ENCODE measurements at regions not wholly inside any gene's neighbourhood (a gene's known extent, or its start where the extent isn't known, plus 50 kb on each side); places are given as distances from the start of the nearest gene placed in this dataset.
A peak's percentile ranks its signal among the peaks of the same experiment; 100 is the strongest.
"Not testable (repeated sequence)": the region's sequence is repeated elsewhere in the genome, so short reads cannot be mapped to it uniquely, and the experiment has no call there.

DNA sequence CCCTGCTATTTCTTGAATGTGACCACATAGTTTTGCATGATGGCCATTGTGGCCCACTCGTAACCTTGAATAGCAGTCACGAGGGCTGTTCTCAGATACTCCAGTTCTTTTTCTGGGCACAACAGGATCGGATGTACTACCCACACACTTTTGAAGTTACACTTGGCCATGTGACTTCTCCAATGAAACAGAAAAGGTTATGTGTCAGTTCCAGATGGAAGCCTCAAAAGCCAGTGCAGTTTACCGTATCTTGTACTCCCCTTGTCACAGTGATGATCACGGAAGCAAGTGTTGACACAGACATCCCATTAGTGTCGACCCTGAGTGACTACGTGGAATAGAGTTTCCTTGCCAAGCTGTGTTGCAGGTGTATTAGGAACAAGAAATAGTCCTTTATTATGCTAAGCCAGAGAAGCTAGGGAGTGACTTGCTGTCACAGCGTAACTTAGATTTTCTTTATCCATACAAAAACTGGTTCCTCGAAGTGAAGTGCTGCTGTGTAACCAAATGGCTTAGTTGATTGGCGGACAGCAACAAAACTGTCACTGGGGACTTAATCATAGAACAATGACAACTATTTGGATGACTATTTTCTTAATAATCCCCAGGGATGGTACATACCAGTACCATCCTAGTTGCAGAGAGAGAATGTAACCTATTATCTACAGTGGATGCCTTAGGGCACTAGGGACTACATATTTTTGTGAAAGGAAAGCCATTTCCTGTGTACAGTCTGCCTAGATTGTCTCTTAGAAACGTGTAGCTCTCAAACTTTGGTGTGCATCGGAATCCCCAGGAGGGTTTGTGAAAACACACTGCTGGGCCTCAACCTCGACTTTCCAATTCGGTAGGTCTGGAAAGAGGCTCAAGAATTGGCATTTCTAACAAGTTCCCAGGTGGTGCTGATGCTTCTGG, 90.1 kb upstream of the DMRT1 start:
- no peak for DNase-seq (ENCODE audit: extremely low spot score, unreplicated experiment)
- H3K4me3 Mint-ChIP-seq (ENCODE audit: unreplicated experiment): peak overlapping the region; percentile 14
- H3K27ac Mint-ChIP-seq (ENCODE audit: unreplicated experiment): peak overlapping the region; percentile 94
- H3K9me3 Mint-ChIP-seq (ENCODE audit: unreplicated experiment): no peaks in the 10 kb centered on the region
- no peaks in the 10 kb centered on the region for H3K36me3 Mint-ChIP-seq (ENCODE audit: unreplicated experiment)
- TF ChIP-seq, protein P1, sequence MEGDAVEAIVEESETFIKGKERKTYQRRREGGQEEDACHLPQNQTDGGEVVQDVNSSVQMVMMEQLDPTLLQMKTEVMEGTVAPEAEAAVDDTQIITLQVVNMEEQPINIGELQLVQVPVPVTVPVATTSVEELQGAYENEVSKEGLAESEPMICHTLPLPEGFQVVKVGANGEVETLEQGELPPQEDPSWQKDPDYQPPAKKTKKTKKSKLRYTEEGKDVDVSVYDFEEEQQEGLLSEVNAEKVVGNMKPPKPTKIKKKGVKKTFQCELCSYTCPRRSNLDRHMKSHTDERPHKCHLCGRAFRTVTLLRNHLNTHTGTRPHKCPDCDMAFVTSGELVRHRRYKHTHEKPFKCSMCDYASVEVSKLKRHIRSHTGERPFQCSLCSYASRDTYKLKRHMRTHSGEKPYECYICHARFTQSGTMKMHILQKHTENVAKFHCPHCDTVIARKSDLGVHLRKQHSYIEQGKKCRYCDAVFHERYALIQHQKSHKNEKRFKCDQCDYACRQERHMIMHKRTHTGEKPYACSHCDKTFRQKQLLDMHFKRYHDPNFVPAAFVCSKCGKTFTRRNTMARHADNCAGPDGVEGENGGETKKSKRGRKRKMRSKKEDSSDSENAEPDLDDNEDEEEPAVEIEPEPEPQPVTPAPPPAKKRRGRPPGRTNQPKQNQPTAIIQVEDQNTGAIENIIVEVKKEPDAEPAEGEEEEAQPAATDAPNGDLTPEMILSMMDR (IDR thresholded peaks at IDR 0.05): no peak
- H3K27me3 Mint-ChIP-seq (ENCODE audit: unreplicated experiment): no peaks in the 10 kb centered on the region
- H3K4me1 Mint-ChIP-seq (ENCODE audit: unreplicated experiment): peaks cover 37% of the 10 kb centered on the region

DNA sequence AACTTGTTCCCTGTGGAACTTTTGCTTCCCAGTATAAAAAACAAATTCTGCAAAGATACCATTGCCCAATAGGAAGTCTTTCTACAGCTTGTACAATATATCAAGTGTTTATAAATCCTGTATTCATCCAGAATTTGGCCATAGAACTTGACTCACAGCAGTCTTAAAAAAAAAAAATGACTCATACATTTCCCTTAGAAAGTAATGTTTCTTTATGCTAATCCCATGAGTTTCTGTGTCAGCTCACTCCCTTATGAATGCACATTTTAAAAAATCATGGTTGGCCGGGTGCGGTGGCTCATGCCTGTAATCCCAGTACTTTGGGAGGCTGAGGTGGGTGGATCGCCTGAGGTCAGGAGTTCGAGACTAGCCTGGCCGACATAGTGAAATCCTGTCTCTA, 89.3 kb upstream of the DMRT1 start:
- Mint-ChIP-seq H3K27ac (ENCODE audit: unreplicated experiment) (peak overlapping the region; percentile 94), H3K36me3 (ENCODE audit: unreplicated experiment) (no peaks in the 10 kb centered on the region), H3K4me1 (ENCODE audit: unreplicated experiment) (peaks cover 37% of the 10 kb centered on the region), H3K27me3 (ENCODE audit: unreplicated experiment) (no peaks in the 10 kb centered on the region), H3K9me3 (ENCODE audit: unreplicated experiment) (no peaks in the 10 kb centered on the region), H3K4me3 (ENCODE audit: unreplicated experiment) (peak overlapping the region; percentile 14)
- TF ChIP-seq, protein P1 (IDR thresholded peaks at IDR 0.05): no peak
- DNase-seq (ENCODE audit: extremely low spot score, unreplicated experiment): no peak

DNA sequence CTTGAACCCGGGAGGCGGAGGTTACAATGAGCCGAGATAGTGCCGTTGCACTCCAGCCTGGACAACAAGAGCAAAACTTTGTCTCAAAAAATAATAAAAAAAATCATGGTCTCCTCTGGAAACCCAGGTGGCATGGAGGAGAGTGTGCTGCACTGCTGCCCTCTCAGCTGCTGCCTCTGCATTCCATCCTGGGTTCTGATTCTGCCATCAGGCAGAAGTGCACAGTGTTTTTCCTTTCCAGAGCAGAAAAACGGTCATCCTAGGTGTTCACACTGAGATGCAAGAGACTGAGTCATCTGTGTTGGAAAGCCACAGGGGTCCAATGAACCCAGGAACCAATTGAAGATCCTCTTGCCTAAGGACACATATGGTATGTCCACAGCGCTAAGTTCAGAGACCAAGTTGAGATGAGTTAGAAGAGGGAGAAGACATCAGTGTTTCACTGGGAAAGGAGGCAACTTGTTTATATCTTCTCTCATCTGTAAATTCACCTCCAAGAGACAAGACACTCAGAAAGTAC, 88.8 kb upstream of the DMRT1 start:
- H3K27me3 Mint-ChIP-seq (ENCODE audit: unreplicated experiment): no peaks in the 10 kb centered on the region
- peak overlapping the region; percentile 94 for H3K27ac Mint-ChIP-seq (ENCODE audit: unreplicated experiment)

DNA sequence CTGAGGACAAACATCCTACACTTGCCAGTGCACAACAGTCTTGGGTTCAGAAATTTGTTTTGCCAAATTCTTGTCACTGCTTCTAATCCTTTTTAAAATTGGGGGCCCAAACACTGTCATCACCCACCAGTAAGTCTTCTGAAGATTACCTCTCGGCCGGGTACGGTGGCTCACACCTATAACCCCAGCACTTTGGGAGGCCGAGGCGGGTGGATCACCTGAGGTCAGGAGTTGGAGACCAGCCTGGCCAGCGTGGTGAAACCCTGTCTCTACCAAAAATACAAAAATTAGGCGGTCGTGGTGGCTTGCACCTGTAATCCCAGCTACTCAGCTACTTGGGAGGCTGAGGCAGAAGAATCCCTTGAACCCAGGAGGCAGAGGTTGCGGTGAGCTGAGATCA, 87.8 kb upstream of the DMRT1 start:
- not testable (repeated sequence) for H3K9me3 Mint-ChIP-seq (ENCODE audit: unreplicated experiment); H3K4me3 Mint-ChIP-seq (ENCODE audit: unreplicated experiment); H3K36me3 Mint-ChIP-seq (ENCODE audit: unreplicated experiment); DNase-seq (ENCODE audit: extremely low spot score, unreplicated experiment); H3K27ac Mint-ChIP-seq (ENCODE audit: unreplicated experiment); H3K27me3 Mint-ChIP-seq (ENCODE audit: unreplicated experiment)
- peaks cover 37% of the 10 kb centered on the region for H3K4me1 Mint-ChIP-seq (ENCODE audit: unreplicated experiment)

More for the DNA sequence above, 88.8 kb upstream of the DMRT1 start:
- H3K36me3 Mint-ChIP-seq (ENCODE audit: unreplicated experiment): no peaks in the 10 kb centered on the region
- no peak for DNase-seq (ENCODE audit: extremely low spot score, unreplicated experiment)
- H3K4me3 Mint-ChIP-seq (ENCODE audit: unreplicated experiment): no peak overlapping the region
- no peaks in the 10 kb centered on the region for H3K9me3 Mint-ChIP-seq (ENCODE audit: unreplicated experiment)
- TF ChIP-seq, protein P1 (IDR thresholded peaks at IDR 0.05): no peak
- H3K4me1 Mint-ChIP-seq (ENCODE audit: unreplicated experiment): peaks cover 37% of the 10 kb centered on the region

DNA sequence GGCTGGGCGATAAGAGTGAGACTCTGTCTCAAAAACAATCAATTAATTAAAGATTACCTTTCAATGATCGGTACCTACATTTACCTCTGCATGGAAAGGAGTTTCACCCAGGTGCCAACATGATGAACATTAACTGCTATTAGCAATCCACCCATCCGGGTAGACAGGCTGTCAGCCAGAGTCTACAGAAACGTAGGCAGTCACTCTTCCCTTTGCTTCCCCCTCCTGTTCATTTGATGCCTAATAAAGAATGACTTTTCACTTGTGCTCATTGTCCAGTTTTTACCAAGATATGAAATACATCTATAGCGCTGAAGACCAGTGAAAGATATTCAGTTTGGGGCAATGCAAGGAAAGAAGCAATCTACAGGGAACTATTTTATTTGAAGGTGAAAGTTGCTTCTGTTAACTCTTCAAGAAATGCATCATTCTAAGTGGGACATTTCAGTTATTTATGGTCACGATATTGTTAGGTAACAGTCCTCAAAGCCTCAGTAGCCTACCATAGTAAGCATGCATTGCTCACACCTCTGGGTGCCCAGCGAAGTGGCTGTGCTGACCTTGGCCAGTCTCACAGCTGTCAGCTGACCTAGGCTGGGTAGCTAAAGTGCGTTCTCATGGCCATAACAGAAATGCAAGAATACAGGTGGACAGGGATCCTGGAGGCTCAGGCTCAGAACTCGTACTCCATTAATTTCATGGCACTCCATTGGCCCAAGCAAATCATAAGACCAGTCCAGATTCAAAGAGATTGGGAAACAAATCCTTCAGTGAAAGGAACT, 87.2 kb upstream of the DMRT1 start:
- H3K36me3 Mint-ChIP-seq (ENCODE audit: unreplicated experiment): no peaks in the 10 kb centered on the region
- H3K9me3 Mint-ChIP-seq (ENCODE audit: unreplicated experiment): no peaks in the 10 kb centered on the region
- peaks cover 37% of the 10 kb centered on the region for H3K4me1 Mint-ChIP-seq (ENCODE audit: unreplicated experiment)

More for the DNA sequence above, 87.2 kb upstream of the DMRT1 start:
- DNase-seq (ENCODE audit: extremely low spot score, unreplicated experiment): no peak
- H3K27ac Mint-ChIP-seq (ENCODE audit: unreplicated experiment): no peak overlapping the region
- H3K4me3 Mint-ChIP-seq (ENCODE audit: unreplicated experiment): no peak overlapping the region
- peaks cover 6% of the 10 kb centered on the region for H3K27me3 Mint-ChIP-seq (ENCODE audit: unreplicated experiment)
- TF ChIP-seq, protein P1 (IDR thresholded peaks at IDR 0.05): peak; percentile 12

Measured in osteocyte (in vitro differentiated cells).